Astrocyte (in vitro differentiated cells and primary cell): ENCODE measurements at regions not wholly inside any gene's neighbourhood (a gene's known extent, or its start where the extent isn't known, plus 50 kb on each side); places are given as distances from the start of the nearest gene placed in this dataset.
A peak's percentile ranks its signal among the peaks of the same experiment; 100 is the strongest.
"Not testable (repeated sequence)": the region's sequence is repeated elsewhere in the genome, so short reads cannot be mapped to it uniquely, and the experiment has no call there.

Experiments used
- DNase-seq: peaks from one replicate; pipeline ENCODE4 v3.0.0-alpha.2; 2010; ENCODE audit warnings: low read depth
- FAIRE-seq: peaks from 2 replicates; lab custom pipeline; 2011; peaks lifted over from hg19 to GRCh38; lab: Jason Lieb, UNC
- H2AFZ ChIP-seq: 2 replicates; pipeline ENCODE4 v1.6.0; 2012; ENCODE audit warnings: low read depth, low read length, inconsistent platforms
- H3K27ac ChIP-seq: 2 replicates; pipeline ENCODE4 v1.5.1; 2011; ENCODE audit warnings: low read depth, low read length, inconsistent platforms
- H3K27me3 ChIP-seq: 2 replicates; pipeline ENCODE4 v1.6.0; 2011; ENCODE audit warnings: low read length, inconsistent platforms; ENCODE audit not compliant: insufficient read depth
- H3K36me3 ChIP-seq: 2 replicates; pipeline ENCODE4 v1.5.1; 2011; ENCODE audit warnings: low read length, inconsistent platforms; ENCODE audit not compliant: insufficient read depth
- H3K4me1 ChIP-seq: 2 replicates; pipeline ENCODE4 v1.5.1; 2011; ENCODE audit warnings: low read length, inconsistent platforms; ENCODE audit not compliant: insufficient read depth
- H3K4me2 ChIP-seq: 2 replicates; pipeline ENCODE4 v1.6.0; 2012; ENCODE audit warnings: low read length, inconsistent platforms
- H3K4me3 ChIP-seq: 2 replicates; pipeline ENCODE4 v1.5.1; 2011; ENCODE audit warnings: low read depth, mild to moderate bottlenecking, low read length, inconsistent platforms; ENCODE audit not compliant: insufficient read depth
- H3K79me2 ChIP-seq: 2 replicates; pipeline ENCODE4 v1.6.0; 2012; ENCODE audit warnings: mild to moderate bottlenecking, low read length, inconsistent platforms; ENCODE audit not compliant: insufficient read depth
- H3K9ac ChIP-seq: 2 replicates; pipeline ENCODE4 v1.6.0; 2012; ENCODE audit warnings: mild to moderate bottlenecking, low read length, inconsistent platforms
- H3K9me3 ChIP-seq: 2 replicates; pipeline ENCODE4 v1.5.1; 2012; ENCODE audit warnings: low read depth, mild to moderate bottlenecking, low read length, inconsistent platforms; ENCODE audit not compliant: insufficient read depth
- H4K20me1 ChIP-seq: 2 replicates; pipeline ENCODE4 v1.6.0; 2012; ENCODE audit warnings: low read length, inconsistent platforms; ENCODE audit not compliant: insufficient read depth
- H3K27ac Mint-ChIP-seq: one replicate; pipeline ENCODE4 v1.8.0; 2021; ENCODE audit warnings: mild to moderate bottlenecking, mixed read lengths; ENCODE audit not compliant: unreplicated experiment
- H3K27me3 Mint-ChIP-seq: one replicate; pipeline ENCODE4 v1.8.0; 2021; ENCODE audit warnings: low read depth, mixed read lengths; ENCODE audit not compliant: unreplicated experiment
- H3K36me3 Mint-ChIP-seq: one replicate; pipeline ENCODE4 v1.8.0; 2021; ENCODE audit warnings: low read depth, mixed read lengths; ENCODE audit not compliant: unreplicated experiment
- H3K4me1 Mint-ChIP-seq: one replicate; pipeline ENCODE4 v1.8.0; 2021; ENCODE audit warnings: low read depth, mixed read lengths; ENCODE audit not compliant: unreplicated experiment
- H3K4me3 Mint-ChIP-seq: one replicate; pipeline ENCODE4 v1.8.0; 2021; ENCODE audit warnings: mild to moderate bottlenecking, moderate library complexity, mixed read lengths; ENCODE audit not compliant: unreplicated experiment
- H3K9me3 Mint-ChIP-seq: one replicate; pipeline ENCODE4 v1.8.0; 2021; ENCODE audit warnings: mild to moderate bottlenecking, mixed read lengths; ENCODE audit not compliant: unreplicated experiment
- CTCF ChIP-seq: IDR thresholded peaks from 2 replicates; pipeline ENCODE4 v1.5.1; 2011; ENCODE audit warnings: low read depth, mild to moderate bottlenecking, inconsistent platforms, low read length, moderate library complexity; ENCODE audit not compliant: insufficient read depth
- EZH2 ChIP-seq: IDR thresholded peaks from 2 replicates; pipeline ENCODE4 v1.6.1; 2012; ENCODE audit warnings: mild to moderate bottlenecking, low read length, inconsistent platforms; ENCODE audit not compliant: insufficient read depth

DNA sequence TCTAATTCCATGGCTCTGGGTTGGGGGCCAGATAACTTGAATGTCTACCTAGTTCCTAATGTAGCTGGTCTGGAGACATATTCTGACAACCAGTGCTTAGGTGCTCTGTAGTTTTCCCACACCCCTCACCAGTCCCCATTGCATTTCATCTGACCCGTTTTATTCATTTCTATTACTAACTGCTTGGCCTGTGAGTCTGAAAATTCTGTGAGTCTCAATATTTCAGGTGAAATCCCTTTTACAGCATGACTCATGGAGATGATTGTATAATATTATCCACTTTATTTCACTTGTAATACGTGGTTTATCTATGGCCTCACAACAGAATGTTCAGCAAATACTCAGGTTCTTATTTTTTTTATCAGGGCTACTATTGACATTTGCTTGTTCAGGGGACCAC is 103.7 kb upstream of the UGP2 start:
- no peak for FAIRE-seq
- Histone ChIP-seq H3K9me3 (peaks cover 4% of the 10 kb centered on the region), H3K9ac (no peak overlapping the region), H3K4me3 (no peak overlapping the region), H3K27ac (no peak overlapping the region), H3K79me2 (no peaks in the 10 kb centered on the region), H2AFZ (no peak overlapping the region), H3K4me2 (no peak overlapping the region), H4K20me1 (no peaks in the 10 kb centered on the region), H3K4me1 (peaks cover 25% of the 10 kb centered on the region), H3K27me3 (no peaks in the 10 kb centered on the region), H3K36me3 (no peaks in the 10 kb centered on the region)
- peak; percentile 10 for DNase-seq
- H3K36me3 Mint-ChIP-seq, result no peaks in the 10 kb centered on the region
- H3K4me1 Mint-ChIP-seq, result peaks cover 54% of the 10 kb centered on the region
- H3K27ac Mint-ChIP-seq, result no peak overlapping the region
- no peaks in the 10 kb centered on the region for H3K27me3 Mint-ChIP-seq
- H3K4me3 Mint-ChIP-seq, result no peak overlapping the region
- no peaks in the 10 kb centered on the region for H3K9me3 Mint-ChIP-seq
- no peak for TF ChIP-seq CTCF
- TF ChIP-seq EZH2, result no peak

- H2AFZ ChIP-seq, H3K36me3 Mint-ChIP-seq, H3K4me2 ChIP-seq, H3K4me3 ChIP-seq, H3K79me2 ChIP-seq, H3K27ac Mint-ChIP-seq, H3K27me3 Mint-ChIP-seq, FAIRE-seq, DNase-seq, H3K9me3 Mint-ChIP-seq, H4K20me1 ChIP-seq, H3K4me3 Mint-ChIP-seq, H3K9me3 ChIP-seq, H3K9ac ChIP-seq, H3K27me3 ChIP-seq, H3K36me3 ChIP-seq, H3K27ac ChIP-seq: not testable (repeated sequence)
- H3K4me1 Mint-ChIP-seq, result peaks cover 55% of the 10 kb centered on the region
- H3K4me1 ChIP-seq, result peaks cover 25% of the 10 kb centered on the region
Measured at GRCh38 chr2:63739180-63739579, 102.5 kb upstream of the UGP2 start.

DNA sequence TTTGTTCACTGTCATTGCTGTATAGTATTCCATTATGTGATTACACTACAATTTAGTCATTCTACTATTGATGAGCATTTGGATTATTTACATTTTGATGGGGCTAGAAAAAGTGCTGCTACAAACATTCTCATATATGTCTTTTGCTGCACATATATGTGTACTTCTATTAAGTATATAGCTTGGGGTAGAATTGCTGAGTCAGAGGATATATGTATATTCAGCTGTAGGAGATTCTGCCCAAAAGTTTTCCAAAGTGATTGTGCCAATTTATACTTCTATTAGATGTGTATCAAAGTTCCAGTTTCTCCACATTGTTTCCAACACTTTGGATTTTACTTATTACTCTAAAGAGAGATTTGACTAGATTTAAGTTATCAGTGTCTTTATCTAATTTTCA is 101.7 kb upstream of the UGP2 start:
- H3K4me2 ChIP-seq, result no peak overlapping the region
- H3K27me3 ChIP-seq, result no peaks in the 10 kb centered on the region
- H4K20me1 ChIP-seq, result no peaks in the 10 kb centered on the region
- H3K9me3 ChIP-seq, result peaks cover 4% of the 10 kb centered on the region
- H3K36me3 ChIP-seq, result no peaks in the 10 kb centered on the region
- no peak overlapping the region for H3K4me3 ChIP-seq
- H3K79me2 ChIP-seq, result no peaks in the 10 kb centered on the region
- H2AFZ ChIP-seq, result no peak overlapping the region
- FAIRE-seq (peak; percentile 23), DNase-seq (no peak)
- Mint-ChIP-seq H3K27ac (no peak overlapping the region), H3K36me3 (no peaks in the 10 kb centered on the region), H3K9me3 (no peaks in the 10 kb centered on the region), H3K27me3 (no peaks in the 10 kb centered on the region), H3K4me1 (peaks cover 51% of the 10 kb centered on the region), H3K4me3 (no peak overlapping the region)
- H3K4me1 ChIP-seq, result peaks cover 24% of the 10 kb centered on the region
- TF ChIP-seq CTCF (no peak), EZH2 (no peak)
- H3K27ac ChIP-seq, result no peak overlapping the region
- no peak overlapping the region for H3K9ac ChIP-seq
